Stomach (tissue), 8 donors: ENCODE measurements at regions not wholly inside any gene's neighbourhood (a gene's known extent, or its start where the extent isn't known, plus 50 kb on each side); places are given as distances from the start of the nearest gene placed in this dataset.
A peak's percentile ranks its signal among the peaks of the same experiment; 100 is the strongest.

Experiments used
- DNase-seq, 2 donors: peaks; one replicate each; pipeline versions ENCODE4 v3.0.0 to v3.0.0-alpha.2; 2013 to 2019
- H3K27ac ChIP-seq, 5 donors: fragments of 200-600 bp in 4 of 5; sonication (generic) in 4 of 5; one replicate each; pipeline ENCODE4 v1.5.1; 2013 to 2019; ENCODE audit warnings: mild to moderate bottlenecking in 1 of 5, moderate library complexity in 1 of 5
- H3K27me3 ChIP-seq, 3 donors: fragments of 200-600 bp; sonication (generic); one replicate each; pipeline ENCODE4 v1.5.1; 2017 to 2019; ENCODE audit warnings: mixed run types in 1 of 3
- H3K36me3 ChIP-seq, 4 donors: fragments of 200-600 bp; sonication (generic); 1 replicate in 3 of 4; 2 replicates in 1 of 4; pipeline ENCODE4 v1.5.1; 2016 to 2019
- H3K4me1 ChIP-seq, 4 donors: fragments of 200-600 bp; sonication (generic); one replicate each; pipeline ENCODE4 v1.5.1; 2016 to 2019
- H3K4me3 ChIP-seq, 4 donors: fragments of 200-600 bp; sonication (generic) in 3 of 4; one replicate each; pipeline ENCODE4 v1.5.1; 2016 to 2019; ENCODE audit warnings: mild to moderate bottlenecking in 1 of 4
- H3K9me3 ChIP-seq, 4 donors: fragments of 200-600 bp; sonication (generic); one replicate each; pipeline ENCODE4 v1.5.1; 2016 to 2019
- CTCF ChIP-seq, 7 experiments: fragments of 450-650 bp in 4 of 7; fragments of 200-600 bp in 3 of 7; sonication (generic) in 3 of 7; IDR thresholded peaks; one replicate each; pipeline ENCODE4 v1.5.1; 2016 to 2019; ENCODE audit warnings: antibody characterized with exemption in 7 of 7, control low read depth in 2 of 7, mild to moderate bottlenecking in 1 of 7
- EP300 ChIP-seq: sonication (generic); formaldehyde crosslinking; IDR thresholded peaks from one replicate; pipeline ENCODE4 v1.6.1; 2017; ENCODE audit warnings: antibody characterized with exemption
- POLR2A ChIP-seq, 4 donors: fragments of 450-650 bp; IDR thresholded peaks; one replicate each; pipeline ENCODE4 v1.6.1; 2016; ENCODE audit warnings: antibody characterized with exemption in 4 of 4, control low read depth in 2 of 4, mild to moderate bottlenecking in 1 of 4, moderate library complexity in 1 of 4
- POLR2AphosphoS5 ChIP-seq, 3 donors: sonication (generic); formaldehyde crosslinking; IDR thresholded peaks; one replicate each; pipeline ENCODE4 v1.6.1; 2016; ENCODE audit warnings: antibody characterized with exemption in 3 of 3
- WGBS, 5 donors: extraction: QIAGEN DNeasy Blood & Tissue Kit in 3 of 5; methylation state at CpG; one replicate each; pipeline versions ENCODE4 v1.1.5 to v1.1.7; 2013 to 2018; 5-methylcytosine and 5-hydroxymethylcytosine counted together
- intact Hi-C: fragments of 100-400 bp; cut with DNase I; formaldehyde crosslinking; loops from one replicate; pipeline ENCODE4 v1.15.1; 2023; ENCODE audit warnings: low total_unique reads
- donor health status: healthy with polysubstance abuse.
- donor health status: Bipolar disorder and iron deficiency.
- donor health status: healthy.

DNA sequence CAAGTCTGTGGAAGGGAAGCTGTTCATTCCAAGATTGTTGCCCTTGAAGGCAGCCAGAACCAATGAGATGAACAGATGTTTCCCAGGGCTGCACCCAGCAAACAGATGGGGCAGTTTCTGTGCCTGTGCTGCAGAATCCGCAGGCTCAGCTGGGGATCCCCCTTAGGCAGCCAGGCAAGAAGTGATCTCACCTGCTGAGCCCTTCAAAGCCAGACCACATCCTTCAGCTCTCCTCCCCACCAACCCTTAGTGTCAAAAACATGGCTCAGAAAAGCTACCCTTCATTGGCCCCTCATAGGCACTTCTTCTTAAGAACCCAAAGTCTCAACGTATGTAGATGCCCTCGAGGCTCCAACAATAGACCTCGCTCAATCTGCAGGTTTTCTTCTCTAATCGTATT is 626.7 kb downstream of the CCDC171 start:
- no peaks in the 10 kb centered on the region for H3K4me1 ChIP-seq

DNA sequence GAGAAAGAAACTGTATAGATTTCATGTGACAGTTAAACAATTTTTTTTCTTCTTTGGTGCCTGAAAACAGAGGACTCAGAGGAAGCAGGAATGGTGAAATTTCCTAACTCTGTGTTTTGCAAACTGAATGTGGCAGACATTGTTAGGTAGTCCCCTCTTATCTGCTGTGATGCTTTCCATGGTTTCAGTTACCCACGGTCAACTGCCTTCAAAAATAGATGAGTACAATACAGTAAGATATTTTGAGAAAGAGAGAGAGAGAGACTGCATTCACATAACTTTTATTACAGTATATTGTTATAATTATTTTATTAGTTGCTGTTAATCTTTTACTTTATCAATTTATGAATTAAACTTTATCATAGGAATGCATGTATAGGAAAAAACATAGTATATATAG is 627.2 kb downstream of the CCDC171 start:
- 55 to 75% (median 57%) methylated on average over 1 of the region's 1 CpG for WGBS, 5 donors
- H3K36me3 ChIP-seq, result no peaks in the 10 kb centered on the region
- H3K9me3 ChIP-seq, result no peaks in the 10 kb centered on the region
- intact Hi-C loops, result no loop called here
- H3K27me3 ChIP-seq, result no peaks in the 10 kb centered on the region
- H3K4me1 ChIP-seq, result no peaks in the 10 kb centered on the region
- DNase-seq, result no peak
- no peak overlapping the region for H3K4me3 ChIP-seq
- no peak for TF ChIP-seq CTCF (IDR thresholded peaks at IDR 0.05)
- TF ChIP-seq POLR2AphosphoS5 (IDR thresholded peaks at IDR 0.05), result no peak
- TF ChIP-seq POLR2A (IDR thresholded peaks at IDR 0.05), result no peak
- no peak for TF ChIP-seq EP300
- no peak overlapping the region for H3K27ac ChIP-seq

More for the DNA sequence above, 626.7 kb downstream of the CCDC171 start:
- no peak overlapping the region for H3K27ac ChIP-seq
- no peak overlapping the region for H3K4me3 ChIP-seq
- H3K36me3 ChIP-seq, result no peaks in the 10 kb centered on the region
- intact Hi-C loops, result no loop called here
- TF ChIP-seq EP300, result no peak
- TF ChIP-seq POLR2AphosphoS5 (IDR thresholded peaks at IDR 0.05), result no peak
- no peak for TF ChIP-seq POLR2A (IDR thresholded peaks at IDR 0.05)
- TF ChIP-seq CTCF (IDR thresholded peaks at IDR 0.05), result no peak
- H3K9me3 ChIP-seq, result no peaks in the 10 kb centered on the region
- WGBS, 5 donors, result 67 to 78% (median 72%) methylated on average over 5 of the region's 5 CpGs
- H3K27me3 ChIP-seq, result no peaks in the 10 kb centered on the region
- DNase-seq, result peak in 1 of 2 donors; percentile 58

DNA sequence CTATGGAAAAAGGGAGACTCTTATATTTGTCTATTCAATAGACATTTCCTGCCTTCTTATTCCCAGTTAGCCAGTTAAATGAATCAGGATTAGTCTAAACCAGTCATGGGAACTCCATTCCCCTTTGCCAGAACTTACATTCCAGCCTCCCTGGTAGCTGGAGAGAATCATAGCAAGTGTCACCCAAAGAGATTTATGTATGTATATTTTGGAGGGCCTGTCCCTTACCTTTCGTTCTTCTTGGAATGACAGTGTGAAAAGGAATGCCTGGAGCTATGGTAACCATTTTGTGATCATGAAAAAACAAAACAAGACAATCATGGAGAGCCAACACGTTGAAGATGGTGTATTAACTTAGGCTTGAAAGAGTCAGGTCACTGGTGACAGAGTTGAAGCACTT is 627.7 kb downstream of the CCDC171 start:
- TF ChIP-seq CTCF (IDR thresholded peaks at IDR 0.05) (no peak), POLR2A (IDR thresholded peaks at IDR 0.05) (no peak), POLR2AphosphoS5 (IDR thresholded peaks at IDR 0.05) (no peak), EP300 (no peak)
- intact Hi-C loops, result no loop called here

DNA sequence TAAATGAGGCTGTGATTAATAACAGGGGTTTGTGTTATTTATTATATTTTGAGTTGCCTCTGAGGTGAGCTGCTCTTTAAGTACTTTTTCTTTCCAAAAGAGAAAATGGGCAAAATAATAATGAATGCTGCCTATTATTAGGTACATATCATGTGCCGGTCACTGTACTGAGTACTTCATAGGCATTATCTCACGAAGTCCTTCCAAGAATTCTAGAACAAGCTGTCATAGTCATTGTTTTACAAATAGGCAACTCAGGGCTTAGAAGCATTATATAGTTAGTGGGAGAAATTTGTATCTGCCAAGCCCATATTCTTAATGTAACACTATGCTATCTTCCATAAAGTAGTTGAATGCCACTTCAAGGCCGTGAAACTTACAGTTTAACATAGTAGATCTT is 628.7 kb downstream of the CCDC171 start:
- Histone ChIP-seq H3K27me3 (no peaks in the 10 kb centered on the region), H3K4me1 (no peaks in the 10 kb centered on the region), H3K36me3 (no peaks in the 10 kb centered on the region), H3K9me3 (no peaks in the 10 kb centered on the region), H3K27ac (no peak overlapping the region), H3K4me3 (no peak overlapping the region)
- 74 to 90% (median 86%) methylated on average over 3 of the region's 3 CpGs for WGBS, 5 donors
- intact Hi-C loops, result no loop called here
- no peak for DNase-seq
- no peak for TF ChIP-seq EP300
- TF ChIP-seq POLR2AphosphoS5 (IDR thresholded peaks at IDR 0.05), result no peak
- TF ChIP-seq POLR2A (IDR thresholded peaks at IDR 0.05), result no peak

More for the DNA sequence above, 627.7 kb downstream of the CCDC171 start:
- DNase-seq, result no peak
- H3K9me3 ChIP-seq, result no peaks in the 10 kb centered on the region
- WGBS, 5 donors, result 35 to 54% (median 43%) methylated on average over 2 of the region's 2 CpGs
- H3K27me3 ChIP-seq, result no peaks in the 10 kb centered on the region
- no peak overlapping the region for H3K4me3 ChIP-seq
- H3K4me1 ChIP-seq, result no peaks in the 10 kb centered on the region
- no peak overlapping the region for H3K27ac ChIP-seq
- no peaks in the 10 kb centered on the region for H3K36me3 ChIP-seq

- H3K27ac ChIP-seq, result no peak overlapping the region
- no peak overlapping the region for H3K4me3 ChIP-seq
- no peaks in the 10 kb centered on the region for H3K9me3 ChIP-seq
- WGBS, 5 donors, result 94 to 97% (median 95%) methylated on average over 4 to 6 of the region's 6 CpGs
- no peaks in the 10 kb centered on the region for H3K36me3 ChIP-seq
- no peak for DNase-seq
- H3K4me1 ChIP-seq, result no peaks in the 10 kb centered on the region
- no peak for TF ChIP-seq CTCF (IDR thresholded peaks at IDR 0.05)
- no peak for TF ChIP-seq POLR2AphosphoS5 (IDR thresholded peaks at IDR 0.05)
- TF ChIP-seq POLR2A (IDR thresholded peaks at IDR 0.05), result no peak
- no peak for TF ChIP-seq EP300
- no peaks in the 10 kb centered on the region for H3K27me3 ChIP-seq
- intact Hi-C loops, result no loop called here
Observed at GRCh38 chr9:16182784-16183183, 629.9 kb downstream of the CCDC171 start.
